Spleen (tissue), 7 donors: ENCODE measurements at regions not wholly inside any gene's neighbourhood (a gene's known extent, or its start where the extent isn't known, plus 50 kb on each side); places are given as distances from the start of the nearest gene placed in this dataset.

Source experiments
- POLR2A ChIP-seq, 3 donors: fragments of 450-650 bp; IDR thresholded peaks; one replicate each; pipeline ENCODE4 v1.5.1; 2017; ENCODE audit warnings: antibody characterized with exemption in 3 of 3, mild to moderate bottlenecking in 1 of 3
- POLR2AphosphoS5 ChIP-seq, 3 donors: sonication (generic); formaldehyde crosslinking; IDR thresholded peaks; one replicate each; pipeline ENCODE4 v1.5.1; 2017; ENCODE audit warnings: antibody characterized with exemption in 3 of 3
- TF ChIP-seq, protein P1 (sequence below), 11 experiments: fragments of 200-600 bp in 7 of 11; fragments of 450-650 bp in 4 of 11; sonication (generic) in 4 of 11; IDR thresholded peaks in 8 of 11; conservative IDR thresholded peaks in 3 of 11; 1 replicate in 7 of 11; 2 replicates in 4 of 11; pipeline versions ENCODE4 v1.4.0 to v1.8.0; 2016 to 2021; ENCODE audit warnings: antibody characterized with exemption in 11 of 11, inconsistent platforms in 4 of 11, mild to moderate bottlenecking in 1 of 11
- donor health status: DM: no; HTN: no; CAD: no; lungs with moderate emphysema.
- donor health status: DM: no; HTN: no; CAD: no.
- donor health status: DM: no; HTN: no; CAD: no.

DNA sequence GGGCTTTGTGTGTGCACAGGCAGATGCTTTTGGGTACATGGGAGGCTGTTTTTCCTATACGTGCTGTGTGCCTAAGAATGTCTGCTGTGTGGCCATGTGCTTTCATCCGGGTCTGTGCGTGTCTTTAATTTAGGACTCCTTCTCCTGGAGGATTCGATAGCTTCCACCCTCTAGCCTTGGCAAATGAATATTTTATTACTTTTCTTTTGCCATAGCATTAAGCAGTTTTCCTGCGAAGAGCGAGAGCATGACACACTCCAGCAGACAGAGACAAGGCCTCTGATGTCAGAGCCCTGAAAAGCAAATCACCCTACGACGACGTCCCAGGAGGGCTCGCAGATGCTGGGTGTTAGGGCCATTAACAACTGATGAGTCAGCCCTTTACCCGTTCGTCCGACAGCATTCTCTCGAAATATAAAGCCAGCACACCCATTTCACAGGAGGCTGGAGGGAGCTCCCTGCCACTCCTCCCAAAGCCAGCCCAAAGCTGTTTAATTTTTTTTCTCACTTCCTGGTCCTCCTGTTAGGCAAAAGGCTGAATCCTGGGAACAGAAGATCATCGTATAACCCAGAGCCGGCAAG, 311.3 kb upstream of the ZMIZ1 start:
- TF ChIP-seq POLR2A (IDR thresholded peaks at IDR 0.05) (no peak), POLR2AphosphoS5 (IDR thresholded peaks at IDR 0.05) (no peak)
- TF ChIP-seq, protein P1, sequence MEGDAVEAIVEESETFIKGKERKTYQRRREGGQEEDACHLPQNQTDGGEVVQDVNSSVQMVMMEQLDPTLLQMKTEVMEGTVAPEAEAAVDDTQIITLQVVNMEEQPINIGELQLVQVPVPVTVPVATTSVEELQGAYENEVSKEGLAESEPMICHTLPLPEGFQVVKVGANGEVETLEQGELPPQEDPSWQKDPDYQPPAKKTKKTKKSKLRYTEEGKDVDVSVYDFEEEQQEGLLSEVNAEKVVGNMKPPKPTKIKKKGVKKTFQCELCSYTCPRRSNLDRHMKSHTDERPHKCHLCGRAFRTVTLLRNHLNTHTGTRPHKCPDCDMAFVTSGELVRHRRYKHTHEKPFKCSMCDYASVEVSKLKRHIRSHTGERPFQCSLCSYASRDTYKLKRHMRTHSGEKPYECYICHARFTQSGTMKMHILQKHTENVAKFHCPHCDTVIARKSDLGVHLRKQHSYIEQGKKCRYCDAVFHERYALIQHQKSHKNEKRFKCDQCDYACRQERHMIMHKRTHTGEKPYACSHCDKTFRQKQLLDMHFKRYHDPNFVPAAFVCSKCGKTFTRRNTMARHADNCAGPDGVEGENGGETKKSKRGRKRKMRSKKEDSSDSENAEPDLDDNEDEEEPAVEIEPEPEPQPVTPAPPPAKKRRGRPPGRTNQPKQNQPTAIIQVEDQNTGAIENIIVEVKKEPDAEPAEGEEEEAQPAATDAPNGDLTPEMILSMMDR (IDR thresholded peaks at IDR 0.05 in 8 of 11, conservative IDR thresholded peaks at IDR 0.05 in 3 of 11), result no peak
